ENCODE measurements at regions not wholly inside any gene's neighbourhood (a gene's known extent, or its start where the extent isn't known, plus 50 kb on each side); places are given as distances from the start of the nearest gene placed in this dataset.

GRCh38 chr2:242011991-242012764 lies 142.6 kb downstream of the RTP5 start:
- TF ChIP-seq, protein P1, sequence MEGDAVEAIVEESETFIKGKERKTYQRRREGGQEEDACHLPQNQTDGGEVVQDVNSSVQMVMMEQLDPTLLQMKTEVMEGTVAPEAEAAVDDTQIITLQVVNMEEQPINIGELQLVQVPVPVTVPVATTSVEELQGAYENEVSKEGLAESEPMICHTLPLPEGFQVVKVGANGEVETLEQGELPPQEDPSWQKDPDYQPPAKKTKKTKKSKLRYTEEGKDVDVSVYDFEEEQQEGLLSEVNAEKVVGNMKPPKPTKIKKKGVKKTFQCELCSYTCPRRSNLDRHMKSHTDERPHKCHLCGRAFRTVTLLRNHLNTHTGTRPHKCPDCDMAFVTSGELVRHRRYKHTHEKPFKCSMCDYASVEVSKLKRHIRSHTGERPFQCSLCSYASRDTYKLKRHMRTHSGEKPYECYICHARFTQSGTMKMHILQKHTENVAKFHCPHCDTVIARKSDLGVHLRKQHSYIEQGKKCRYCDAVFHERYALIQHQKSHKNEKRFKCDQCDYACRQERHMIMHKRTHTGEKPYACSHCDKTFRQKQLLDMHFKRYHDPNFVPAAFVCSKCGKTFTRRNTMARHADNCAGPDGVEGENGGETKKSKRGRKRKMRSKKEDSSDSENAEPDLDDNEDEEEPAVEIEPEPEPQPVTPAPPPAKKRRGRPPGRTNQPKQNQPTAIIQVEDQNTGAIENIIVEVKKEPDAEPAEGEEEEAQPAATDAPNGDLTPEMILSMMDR (IDR thresholded peaks at IDR 0.05; ENCODE audit: insufficient read depth, low read length, poor library complexity, severe bottlenecking): no peak
- TF ChIP-seq EZH2phosphoT487 (conservative IDR thresholded peaks at IDR 0.05; ENCODE audit: low read length): no peak

Measured in SU-DHL-6 (cell line).